Ovary (tissue), 7 donors: ENCODE measurements at regions not wholly inside any gene's neighbourhood (a gene's known extent, or its start where the extent isn't known, plus 50 kb on each side); places are given as distances from the start of the nearest gene placed in this dataset.
A peak's percentile ranks its signal among the peaks of the same experiment; 100 is the strongest.

Experiments
- DNase-seq, 5 donors: peaks; one replicate each; pipeline ENCODE4 v3.0.0-alpha.2; 2019 to 2020
- H3K27ac ChIP-seq, 2 donors: fragments of 200-600 bp; one replicate each; pipeline versions ENCODE4 v1.5.1 to v1.8.0; 2019 to 2022
- H3K27me3 ChIP-seq: fragments of 200-600 bp; one replicate; pipeline ENCODE4 v1.8.0; 2022
- H3K36me3 ChIP-seq: fragments of 200-600 bp; sonication (generic); one replicate; pipeline ENCODE4 v1.5.1; 2019
- H3K4me1 ChIP-seq: one replicate; pipeline ENCODE4 v1.8.1; 2013; ENCODE audit warnings: mild to moderate bottlenecking, moderate library complexity; ENCODE audit not compliant: insufficient read depth
- H3K4me3 ChIP-seq: fragments of 200-600 bp; sonication (generic); one replicate; pipeline ENCODE4 v1.5.1; 2017
- H3K9me3 ChIP-seq, 2 donors: fragments of 200-600 bp in 1 of 2; sonication (generic) in 1 of 2; one replicate each; pipeline versions ENCODE4 v1.5.1 to v1.8.1; 2013 to 2019; ENCODE audit warnings: mild to moderate bottlenecking in 1 of 2, moderate library complexity in 1 of 2
- CTCF ChIP-seq, 3 donors: fragments of 450-650 bp in 2 of 3; fragments of 200-600 bp in 1 of 3; IDR thresholded peaks; one replicate each; pipeline versions ENCODE4 v1.5.1 to v1.8.0; 2016 to 2022; ENCODE audit warnings: antibody characterized with exemption in 3 of 3, mild to moderate bottlenecking in 1 of 3
- EP300 ChIP-seq: sonication (generic); formaldehyde crosslinking; IDR thresholded peaks from one replicate; pipeline ENCODE4 v1.6.1; 2017; ENCODE audit warnings: antibody characterized with exemption
- POLR2A ChIP-seq: fragments of 450-650 bp; IDR thresholded peaks from one replicate; pipeline ENCODE4 v1.6.1; 2017; ENCODE audit warnings: antibody characterized with exemption, mild to moderate bottlenecking, moderate library complexity
- WGBS, 3 donors: extraction: QIAGEN DNeasy Blood & Tissue Kit in 1 of 3; methylation state at CpG; one replicate each; pipeline versions ENCODE4 v1.1.5 to v1.1.7; 2013 to 2017; 5-methylcytosine and 5-hydroxymethylcytosine counted together
- intact Hi-C, 4 donors: fragments of 100-400 bp; cut with DNase I; formaldehyde crosslinking; loops; one replicate each; pipeline versions ENCODE4 v1.11.0 to v1.15.1; 2022 to 2023
- donor health status: DM: no; HTN: no; CAD: no; lungs with moderate emphysema.
- donor health status: DM: no; HTN: no; CAD: no.
- donor health status: Bipolar disorder and iron deficiency.
- donor health status: DM: no; HTN: no; CAD: no.
- donor health status: DM: yes; HTN: yes; CAD: no.

- Histone ChIP-seq H3K27me3 (no peaks in the 10 kb centered on the region), H3K27ac (peak overlapping the region; percentile 24 to 47), H3K4me1 (peaks cover 11% of the 10 kb centered on the region), H3K9me3 (no peaks in the 10 kb centered on the region), H3K36me3 (no peaks in the 10 kb centered on the region), H3K4me3 (no peak overlapping the region)
- 19 to 21% (median 20%) methylated on average over 4 of the region's 4 CpGs for WGBS, 3 donors
- no peak for TF ChIP-seq EP300
- TF ChIP-seq CTCF (IDR thresholded peaks at IDR 0.05): no peak
- TF ChIP-seq POLR2A: no peak
- peak in 2 of 5 donors; percentile 39 for DNase-seq
- intact Hi-C loops: no loop called here
Observed at GRCh38 chr2:217412721-217413120, 552.9 kb upstream of the TNP1 start.

- Histone ChIP-seq H3K4me1 (peaks cover 11% of the 10 kb centered on the region), H3K27ac (peak overlapping the region in 1 of 2 donors; percentile 24), H3K9me3 (no peaks in the 10 kb centered on the region), H3K27me3 (no peaks in the 10 kb centered on the region), H3K4me3 (no peak overlapping the region), H3K36me3 (no peaks in the 10 kb centered on the region)
- DNase-seq: no peak
- TF ChIP-seq CTCF (IDR thresholded peaks at IDR 0.05) (no peak), EP300 (no peak), POLR2A (no peak)
- intact Hi-C loops: no loop called here
Observed at GRCh38 chr2:217412277-217412676, 552.4 kb upstream of the TNP1 start.

GRCh38 chr2:217410681-217410960, 550.8 kb upstream of the TNP1 start:
- no peaks in the 10 kb centered on the region for H3K9me3 ChIP-seq
- intact Hi-C loops: no loop called here
- H3K27me3 ChIP-seq: no peaks in the 10 kb centered on the region
- no peak overlapping the region for H3K4me3 ChIP-seq
- TF ChIP-seq EP300 (no peak), CTCF (IDR thresholded peaks at IDR 0.05) (no peak), POLR2A (no peak)
- WGBS, 3 donors: 47 to 51% (median 48%) methylated on average over 2 of the region's 2 CpGs
- no peak for DNase-seq
- peaks cover 11% of the 10 kb centered on the region for H3K4me1 ChIP-seq
- H3K36me3 ChIP-seq: no peaks in the 10 kb centered on the region
- no peak overlapping the region for H3K27ac ChIP-seq

GRCh38 chr2:217409949-217410680, 550.3 kb upstream of the TNP1 start:
- no peaks in the 10 kb centered on the region for H3K9me3 ChIP-seq
- H3K27ac ChIP-seq: no peak overlapping the region
- 7 to 23% (median 22%) methylated on average over 2 of the region's 2 CpGs for WGBS, 3 donors
- H3K4me1 ChIP-seq: peaks cover 11% of the 10 kb centered on the region
- H3K36me3 ChIP-seq: no peaks in the 10 kb centered on the region
- intact Hi-C loops: no loop called here
- no peak overlapping the region for H3K4me3 ChIP-seq
- DNase-seq: peak; percentile 44 to 62 (median 51)
- TF ChIP-seq EP300: no peak
- no peak for TF ChIP-seq POLR2A
- TF ChIP-seq CTCF (IDR thresholded peaks at IDR 0.05): no peak
- H3K27me3 ChIP-seq: no peaks in the 10 kb centered on the region
